T47D (cell line): ENCODE measurements at regions not wholly inside any gene's neighbourhood (a gene's known extent, or its start where the extent isn't known, plus 50 kb on each side); places are given as distances from the start of the nearest gene placed in this dataset.

Experiments used
- DNase-seq, 2 experiments: peaks; one replicate each; pipeline versions ENCODE4 v3.0.0 to v3.0.0-alpha.2; 2011 to 2012; ENCODE audit warnings: low read depth in 1 of 2, low spot score in 1 of 2
- JUND ChIP-seq: IDR thresholded peaks from 2 replicates; pipeline ENCODE4 v1.6.1; 2012; ENCODE audit warnings: low read depth
- in situ Hi-C: cut with HindIII; loops from 2 replicates; pipeline ENCODE4 v1.10.0; 2016; ENCODE audit warnings: low sequenced_read_pairs, low pct_unique_long_range_greater_than_20kb

- no peak for TF ChIP-seq JUND
- DNase-seq = no peak
- in situ Hi-C loops = no loop called here
Measured at GRCh38 chr5:39587675-39588074, 162.9 kb upstream of the DAB2 start.

- no peak for DNase-seq
- TF ChIP-seq JUND = no peak
- in situ Hi-C loops = no loop called here
Measured at GRCh38 chr5:39586185-39586584, 161.4 kb upstream of the DAB2 start.

GRCh38 chr5:39584927-39585326 is 160.1 kb upstream of the DAB2 start:
- in situ Hi-C loops = no loop called here
- no peak for TF ChIP-seq JUND
- no peak for DNase-seq

- in situ Hi-C loops = no loop called here
- no peak for DNase-seq
- TF ChIP-seq JUND = no peak
Measured at GRCh38 chr5:39580702-39581453, 156.1 kb upstream of the DAB2 start.

GRCh38 chr5:39579750-39580149 is 155.0 kb upstream of the DAB2 start:
- in situ Hi-C loops = no loop called here
- DNase-seq = no peak
- TF ChIP-seq JUND = no peak

GRCh38 chr5:39578887-39579497 is 154.2 kb upstream of the DAB2 start:
- in situ Hi-C loops = no loop called here
- no peak for DNase-seq
- TF ChIP-seq JUND = no peak

- in situ Hi-C loops = no loop called here
- DNase-seq = no peak
Measured at GRCh38 chr5:39577529-39577928, 152.7 kb upstream of the DAB2 start.

GRCh38 chr5:39570403-39571027 is 145.7 kb upstream of the DAB2 start:
- peak in 1 of 2 experiments; percentile 62 for DNase-seq
- no peak for TF ChIP-seq JUND
- in situ Hi-C loops = no loop called here

More at GRCh38 chr5:39577529-39577928, 152.7 kb upstream of the DAB2 start:
- TF ChIP-seq JUND = no peak

GRCh38 chr5:39569857-39570256 is 145.1 kb upstream of the DAB2 start:
- in situ Hi-C loops = no loop called here
- no peak for DNase-seq
- no peak for TF ChIP-seq JUND

GRCh38 chr5:39566891-39567290 is 142.1 kb upstream of the DAB2 start:
- in situ Hi-C loops = no loop called here
- no peak for TF ChIP-seq JUND
- no peak for DNase-seq

GRCh38 chr5:39566029-39566428 is 141.2 kb upstream of the DAB2 start:
- DNase-seq = no peak
- no peak for TF ChIP-seq JUND
- in situ Hi-C loops = no loop called here

GRCh38 chr5:39561421-39561820 is 136.6 kb upstream of the DAB2 start:
- no peak for TF ChIP-seq JUND
- in situ Hi-C loops = no loop called here
- no peak for DNase-seq

- DNase-seq = no peak
- no peak for TF ChIP-seq JUND
- in situ Hi-C loops = no loop called here
Measured at GRCh38 chr5:39560726-39561125, 135.9 kb upstream of the DAB2 start.
